ENCODE measurements at regions not wholly inside any gene's neighbourhood (a gene's known extent, or its start where the extent isn't known, plus 50 kb on each side); places are given as distances from the start of the nearest gene placed in this dataset.

DNA sequence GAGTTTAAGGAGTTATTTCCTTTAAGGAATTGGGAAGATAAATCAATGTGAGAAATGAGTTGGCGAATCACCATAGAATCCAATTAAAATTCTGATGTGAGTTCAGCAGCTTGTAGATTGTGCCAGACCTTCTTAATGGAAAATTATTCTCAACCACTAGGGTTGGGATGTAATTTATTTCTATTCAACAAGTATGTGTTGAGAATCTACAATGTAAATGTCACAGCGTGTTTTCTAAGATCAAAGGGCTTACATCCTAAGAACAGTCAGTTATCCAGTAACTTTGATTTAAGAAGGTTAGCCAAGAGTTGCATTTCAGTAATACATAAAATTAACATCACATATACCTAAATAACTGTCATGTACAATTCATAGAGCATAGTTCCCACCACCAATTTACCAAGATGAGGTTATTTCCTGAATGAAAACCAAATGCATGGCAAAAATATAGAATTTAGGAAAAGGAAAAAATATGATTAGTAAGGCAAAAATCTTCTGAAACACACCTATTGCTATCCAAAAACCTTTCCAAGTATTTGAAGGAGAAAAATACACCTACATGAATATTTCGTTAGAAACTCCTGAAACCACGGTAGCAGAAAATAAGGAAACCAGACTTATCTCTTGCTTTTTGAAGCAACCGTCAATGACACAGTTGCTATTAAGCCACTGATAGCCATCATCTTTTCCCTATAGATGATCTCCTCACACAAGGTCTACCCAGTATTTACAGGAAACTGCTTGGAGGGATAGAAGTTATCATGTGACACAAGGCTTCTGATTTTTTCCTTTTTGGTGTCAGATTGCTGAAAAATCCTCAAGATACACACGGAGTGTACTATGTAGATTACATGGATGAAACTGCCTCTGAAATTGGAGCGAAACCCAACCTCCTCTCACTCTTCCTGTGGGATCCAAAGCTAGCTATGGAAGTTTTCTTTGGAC is 259.4 kb upstream of the POGK start:
- no peak for DNase-seq (ENCODE audit: low read depth in 1 of 2, low spot score in 2 of 2)
- no peak overlapping the region for H4K91ac ChIP-seq (replicated peaks; ENCODE audit: insufficient read length, low read length)

More for the DNA sequence above, 259.4 kb upstream of the POGK start:
- no peak overlapping the region for H2AFZ ChIP-seq (ENCODE audit: low read length)
- no peak overlapping the region for H3K4me2 ChIP-seq (ENCODE audit: insufficient read depth in 1 of 2, low read depth in 2 of 2, low read length in 2 of 2)
- ChIA-PET CTCF (ENCODE audit: partially characterized antibody) (no interaction called here), POLR2A (ENCODE audit: partially characterized antibody) (no interaction called here)
- H3K18ac ChIP-seq (ENCODE audit: extremely low read depth, low read length) = no peak overlapping the region
- no peak overlapping the region for H3K56ac ChIP-seq (replicated peaks; ENCODE audit: insufficient read length, low read depth, low read length)
- 95% methylated on average over 7 of the region's 7 CpGs; no CpG with 5 or more reads in 1 of the 2 experiments for WGBS, 2 experiments (ENCODE audit: extremely low coverage in 1 of 2, insufficient coverage in 1 of 2, insufficient read length in 1 of 2, insufficient replicate concordance in 2 of 2, low coverage in 1 of 2, low lambda C conversion rate in 2 of 2, missing lambda C conversion rate in 1 of 2)
- no peak overlapping the region for H2BK5ac ChIP-seq (ENCODE audit: low read depth, low read length)
- no peak overlapping the region for H4K8ac ChIP-seq (ENCODE audit: extremely low read depth, insufficient read depth, low read length)
- H3K4me1 ChIP-seq (replicated peaks in 1 of 4; ENCODE audit: control insufficient read depth in 3 of 4, insufficient read depth in 4 of 4, low read length in 3 of 4) = no peaks in the 10 kb centered on the region
- no peaks in the 10 kb centered on the region for H4K20me1 ChIP-seq (replicated peaks in 1 of 2; ENCODE audit: control insufficient read depth in 1 of 2, insufficient read depth in 2 of 2, low read length in 2 of 2)
- H3K79me1 ChIP-seq (ENCODE audit: low read depth, low read length) = no peaks in the 10 kb centered on the region
- H2BK20ac ChIP-seq (ENCODE audit: low read length) = no peak overlapping the region
- no peak overlapping the region for H3K23ac ChIP-seq (ENCODE audit: insufficient read length)
- H2BK12ac ChIP-seq (ENCODE audit: low read depth, low read length) = no peak overlapping the region
- no peak overlapping the region for H3K4me3 ChIP-seq (ENCODE audit: extremely low read depth in 1 of 4, insufficient read depth in 2 of 4, low read depth in 3 of 4, low read length in 4 of 4)
- H4K5ac ChIP-seq (ENCODE audit: insufficient read length, low read depth, low read length) = no peak overlapping the region
- no peak overlapping the region for H2AK5ac ChIP-seq (ENCODE audit: low read depth, low read length)
- TF ChIP-seq SIRT6 (IDR thresholded peaks at IDR 0.05; ENCODE audit: low read length) (no peak), GABPA (IDR thresholded peaks at IDR 0.05; ENCODE audit: borderline replicate concordance, insufficient read depth, low read length) (no peak), CBX8 (IDR thresholded peaks at IDR 0.05; ENCODE audit: borderline replicate concordance, low read depth, low read length) (no peak)
- no peaks in the 10 kb centered on the region for H3K9me3 ChIP-seq (ENCODE audit: insufficient read depth in 2 of 2, low read depth in 1 of 2, low read length in 1 of 2)
- H3K79me2 ChIP-seq (ENCODE audit: control insufficient read depth in 1 of 2, insufficient read depth in 2 of 2, low read length in 2 of 2) = no peaks in the 10 kb centered on the region
- no peak overlapping the region for H3K14ac ChIP-seq (ENCODE audit: insufficient read length)
- H3K4ac ChIP-seq (replicated peaks; ENCODE audit: insufficient read length, low read depth, low read length) = no peak overlapping the region
- FAIRE-seq = no peak
- H3K23me2 ChIP-seq (ENCODE audit: low read depth, low read length) = no peaks in the 10 kb centered on the region
- H3K9ac ChIP-seq (replicated peaks in 1 of 4; ENCODE audit: extremely low read depth in 1 of 4, low read depth in 3 of 4, low read length in 3 of 4) = no peak overlapping the region
- H3K27me3 ChIP-seq (replicated peaks in 1 of 4; ENCODE audit: control insufficient read depth in 3 of 4, extremely low read depth in 1 of 4, insufficient read depth in 3 of 4, low read length in 3 of 4) = no peaks in the 10 kb centered on the region
- no peak overlapping the region for H2BK15ac ChIP-seq (ENCODE audit: low read length)
- H3K36me3 ChIP-seq (ENCODE audit: control insufficient read depth in 2 of 4, insufficient read depth in 4 of 4, low read length in 3 of 4) = no peaks in the 10 kb centered on the region
- no peak overlapping the region for H2BK120ac ChIP-seq (replicated peaks; ENCODE audit: low read depth, low read length)
- H3K27ac ChIP-seq (ENCODE audit: low read depth, low read length) = no peak overlapping the region

All from H1 (cell line).